GM12878 (cell line): ENCODE measurements at regions not wholly inside any gene's neighbourhood (a gene's known extent, or its start where the extent isn't known, plus 50 kb on each side); places are given as distances from the start of the nearest gene placed in this dataset.

Source experiments
- ASH2L ChIP-seq: fragments of 300-600, 200-600 bp; sonication (generic); IDR thresholded peaks from 2 replicates; pipeline ENCODE4 v1.6.1; 2017; ENCODE audit warnings: low read depth, mild to moderate bottlenecking, borderline replicate concordance
- CREB1 ChIP-seq: IDR thresholded peaks from 2 replicates; pipeline ENCODE4 v1.6.1; 2012; ENCODE audit warnings: low read depth, mild to moderate bottlenecking, inconsistent platforms
- EP300 ChIP-seq, 2 experiments: fragments of 150-350 bp in 1 of 2; IDR thresholded peaks; 2 replicates each; pipeline ENCODE4 v1.6.1; 2011 to 2012; ENCODE audit warnings: low read depth in 2 of 2, low read length in 2 of 2, borderline replicate concordance in 1 of 2, improper control_type of control experiment in 1 of 2, inconsistent platforms in 1 of 2; ENCODE audit not compliant: control insufficient read depth in 1 of 2
- HCFC1 ChIP-seq: fragments of 150-350 bp; IDR thresholded peaks from 2 replicates; pipeline ENCODE4 v1.6.1; 2014; ENCODE audit warnings: low read length
- HDAC6 ChIP-seq: fragments of 200-600 bp; sonication (generic); IDR thresholded peaks from one replicate; pipeline ENCODE4 v1.8.0; 2017; ENCODE audit warnings: antibody characterized with exemption; ENCODE audit not compliant: unreplicated experiment
- IKZF1 ChIP-seq: fragments of 450-650 bp; conservative IDR thresholded peaks from 2 replicates; pipeline ENCODE4 v1.6.1; 2017; ENCODE audit warnings: antibody characterized with exemption, mild to moderate bottlenecking
- MXI1 ChIP-seq: fragments of 150-350 bp; IDR thresholded peaks from 2 replicates; pipeline ENCODE4 v1.6.1; 2011; ENCODE audit warnings: low read depth, mild to moderate bottlenecking, inconsistent platforms, low read length, improper control_type of control experiment
- NR2C1 ChIP-seq: fragments of 450-650 bp; IDR thresholded peaks from 2 replicates; pipeline ENCODE4 v1.6.1; 2017; ENCODE audit warnings: antibody characterized with exemption, mild to moderate bottlenecking, moderate library complexity
- NR2F1 ChIP-seq: fragments of 450-650 bp; conservative IDR thresholded peaks from 2 replicates; pipeline ENCODE4 v1.6.1; 2017; ENCODE audit warnings: mild to moderate bottlenecking
- PAX5 ChIP-seq: IDR thresholded peaks from 2 replicates; pipeline ENCODE4 v1.6.1; 2011; ENCODE audit warnings: low read depth, low read length, borderline replicate concordance
- RUNX3 ChIP-seq: IDR thresholded peaks from 2 replicates; pipeline ENCODE4 v1.6.1; 2012; ENCODE audit warnings: low read length, inconsistent platforms
- SMAD1 ChIP-seq: fragments of 450-650 bp; IDR thresholded peaks from 2 replicates; pipeline ENCODE4 v1.6.1; 2018; ENCODE audit warnings: mild to moderate bottlenecking, low read depth; ENCODE audit not compliant: partially characterized antibody
- SMAD5 ChIP-seq: IDR thresholded peaks from 2 replicates; pipeline ENCODE4 v1.6.1; 2016; ENCODE audit warnings: antibody characterized with exemption, low read depth
- WRNIP1 ChIP-seq: IDR thresholded peaks from 2 replicates; pipeline ENCODE4 v1.6.1; 2011; ENCODE audit warnings: low read depth, low read length, improper control_type of control experiment, borderline replicate concordance
- YBX1 ChIP-seq: fragments of 450-650 bp; IDR thresholded peaks from 2 replicates; pipeline ENCODE4 v1.6.1; 2016; ENCODE audit warnings: antibody characterized with exemption
- ZBED1 ChIP-seq: IDR thresholded peaks from 2 replicates; pipeline ENCODE4 v1.6.1; 2016; ENCODE audit warnings: borderline replicate concordance
- ZNF274 ChIP-seq: IDR thresholded peaks from one replicate; pipeline ENCODE4 v1.8.0; 2011; ENCODE audit not compliant: insufficient read length, insufficient read depth
- TF ChIP-seq, protein P1 (sequence below): fragments of 450-650 bp; IDR thresholded peaks from 2 replicates; pipeline ENCODE4 v1.6.1; 2018; ENCODE audit warnings: borderline replicate concordance, mild to moderate bottlenecking; ENCODE audit not compliant: partially characterized antibody
- TF ChIP-seq, protein P2 (sequence below): fragments of 450-650 bp; IDR thresholded peaks from 2 replicates; pipeline ENCODE4 v1.6.1; 2014; ENCODE audit warnings: mild to moderate bottlenecking
- TF ChIP-seq, protein P3 (sequence below): fragments of 450-650 bp; IDR thresholded peaks from 2 replicates; pipeline ENCODE4 v1.6.1; 2017; ENCODE audit warnings: mild to moderate bottlenecking, low read depth, inconsistent platforms; ENCODE audit not compliant: poor library complexity, severe bottlenecking
- TF ChIP-seq, protein P4 (sequence below): fragments of 450-650 bp; IDR thresholded peaks from 2 replicates; pipeline ENCODE4 v1.6.1; 2017; ENCODE audit warnings: antibody characterized with exemption, mild to moderate bottlenecking, moderate library complexity
- TF ChIP-seq, protein P5 (sequence below): IDR thresholded peaks from 2 replicates; pipeline ENCODE4 v1.6.1; 2011; ENCODE audit warnings: borderline replicate concordance, low read depth, mild to moderate bottlenecking, moderate library complexity, low read length; ENCODE audit not compliant: insufficient read depth, poor library complexity, severe bottlenecking

DNA sequence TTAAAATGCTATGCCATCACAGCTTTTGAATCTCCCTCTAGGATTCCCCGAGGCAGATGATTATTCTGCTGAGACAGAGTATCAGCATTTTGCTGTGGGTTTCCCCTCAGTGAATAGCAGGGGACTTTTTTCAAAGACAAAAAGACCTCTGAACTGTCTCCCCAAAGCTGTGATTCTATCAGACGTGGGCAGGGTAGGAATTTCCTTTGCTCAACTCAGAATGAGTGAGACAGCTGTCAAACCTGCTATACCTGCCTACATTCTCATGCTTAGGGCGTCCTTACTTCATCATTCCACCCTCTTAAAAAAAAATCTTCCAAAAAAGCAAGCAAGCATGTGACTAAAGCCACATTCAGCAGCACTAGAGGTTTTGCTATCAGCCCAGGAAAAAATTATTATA lies 147.6 kb upstream of the FAM83B start (continued):
- TF ChIP-seq, protein P1, sequence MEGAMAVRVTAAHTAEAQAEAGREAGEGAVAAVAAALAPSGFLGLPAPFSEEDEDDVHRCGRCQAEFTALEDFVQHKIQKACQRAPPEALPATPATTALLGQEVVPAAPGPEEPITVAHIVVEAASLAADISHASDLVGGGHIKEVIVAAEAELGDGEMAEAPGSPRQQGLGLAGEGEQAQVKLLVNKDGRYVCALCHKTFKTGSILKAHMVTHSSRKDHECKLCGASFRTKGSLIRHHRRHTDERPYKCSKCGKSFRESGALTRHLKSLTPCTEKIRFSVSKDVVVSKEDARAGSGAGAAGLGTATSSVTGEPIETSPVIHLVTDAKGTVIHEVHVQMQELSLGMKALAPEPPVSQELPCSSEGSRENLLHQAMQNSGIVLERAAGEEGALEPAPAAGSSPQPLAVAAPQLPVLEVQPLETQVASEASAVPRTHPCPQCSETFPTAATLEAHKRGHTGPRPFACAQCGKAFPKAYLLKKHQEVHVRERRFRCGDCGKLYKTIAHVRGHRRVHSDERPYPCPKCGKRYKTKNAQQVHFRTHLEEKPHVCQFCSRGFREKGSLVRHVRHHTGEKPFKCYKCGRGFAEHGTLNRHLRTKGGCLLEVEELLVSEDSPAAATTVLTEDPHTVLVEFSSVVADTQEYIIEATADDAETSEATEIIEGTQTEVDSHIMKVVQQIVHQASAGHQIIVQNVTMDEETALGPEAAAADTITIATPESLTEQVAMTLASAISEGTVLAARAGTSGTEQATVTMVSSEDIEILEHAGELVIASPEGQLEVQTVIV: no peak
- TF ChIP-seq, protein P2, sequence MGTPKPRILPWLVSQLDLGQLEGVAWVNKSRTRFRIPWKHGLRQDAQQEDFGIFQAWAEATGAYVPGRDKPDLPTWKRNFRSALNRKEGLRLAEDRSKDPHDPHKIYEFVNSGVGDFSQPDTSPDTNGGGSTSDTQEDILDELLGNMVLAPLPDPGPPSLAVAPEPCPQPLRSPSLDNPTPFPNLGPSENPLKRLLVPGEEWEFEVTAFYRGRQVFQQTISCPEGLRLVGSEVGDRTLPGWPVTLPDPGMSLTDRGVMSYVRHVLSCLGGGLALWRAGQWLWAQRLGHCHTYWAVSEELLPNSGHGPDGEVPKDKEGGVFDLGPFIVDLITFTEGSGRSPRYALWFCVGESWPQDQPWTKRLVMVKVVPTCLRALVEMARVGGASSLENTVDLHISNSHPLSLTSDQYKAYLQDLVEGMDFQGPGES: no peak
- TF ChIP-seq NR2C1 (peak; percentile 33; the same call in 1 of the 2 replicates), HCFC1 (no peak), YBX1 (no peak), ASH2L (no peak), ZBED1 (no peak), RUNX3 (peak; percentile 17; the same call in 1 of the 2 replicates), MXI1 (0 out of 2 replicates have a peak, but pooled peaks have one; percentile 16), SMAD5 (no peak), ZNF274 (no peak), EP300 (IDR thresholded peaks at IDR 0.05; ENCODE audit: borderline replicate concordance in 1 of 2, control insufficient read depth in 1 of 2, low read depth in 2 of 2, low read length in 2 of 2) (0 out of 4 replicates have a peak, but pooled peaks of 1 of the 2 experiments have one; percentile 10), SMAD1 (no peak), IKZF1 (peak; percentile 45), CREB1 (peak; percentile 34; the same call in 1 of the 2 replicates), PAX5 (no peak), HDAC6 (no peak), WRNIP1 (no peak), NR2F1 (peak; percentile 41; the same call in 1 of the 2 replicates)
- TF ChIP-seq, protein P3, sequence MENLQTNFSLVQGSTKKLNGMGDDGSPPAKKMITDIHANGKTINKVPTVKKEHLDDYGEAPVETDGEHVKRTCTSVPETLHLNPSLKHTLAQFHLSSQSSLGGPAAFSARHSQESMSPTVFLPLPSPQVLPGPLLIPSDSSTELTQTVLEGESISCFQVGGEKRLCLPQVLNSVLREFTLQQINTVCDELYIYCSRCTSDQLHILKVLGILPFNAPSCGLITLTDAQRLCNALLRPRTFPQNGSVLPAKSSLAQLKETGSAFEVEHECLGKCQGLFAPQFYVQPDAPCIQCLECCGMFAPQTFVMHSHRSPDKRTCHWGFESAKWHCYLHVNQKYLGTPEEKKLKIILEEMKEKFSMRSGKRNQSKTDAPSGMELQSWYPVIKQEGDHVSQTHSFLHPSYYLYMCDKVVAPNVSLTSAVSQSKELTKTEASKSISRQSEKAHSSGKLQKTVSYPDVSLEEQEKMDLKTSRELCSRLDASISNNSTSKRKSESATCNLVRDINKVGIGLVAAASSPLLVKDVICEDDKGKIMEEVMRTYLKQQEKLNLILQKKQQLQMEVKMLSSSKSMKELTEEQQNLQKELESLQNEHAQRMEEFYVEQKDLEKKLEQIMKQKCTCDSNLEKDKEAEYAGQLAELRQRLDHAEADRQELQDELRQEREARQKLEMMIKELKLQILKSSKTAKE: peak; percentile 17
- TF ChIP-seq, protein P4, sequence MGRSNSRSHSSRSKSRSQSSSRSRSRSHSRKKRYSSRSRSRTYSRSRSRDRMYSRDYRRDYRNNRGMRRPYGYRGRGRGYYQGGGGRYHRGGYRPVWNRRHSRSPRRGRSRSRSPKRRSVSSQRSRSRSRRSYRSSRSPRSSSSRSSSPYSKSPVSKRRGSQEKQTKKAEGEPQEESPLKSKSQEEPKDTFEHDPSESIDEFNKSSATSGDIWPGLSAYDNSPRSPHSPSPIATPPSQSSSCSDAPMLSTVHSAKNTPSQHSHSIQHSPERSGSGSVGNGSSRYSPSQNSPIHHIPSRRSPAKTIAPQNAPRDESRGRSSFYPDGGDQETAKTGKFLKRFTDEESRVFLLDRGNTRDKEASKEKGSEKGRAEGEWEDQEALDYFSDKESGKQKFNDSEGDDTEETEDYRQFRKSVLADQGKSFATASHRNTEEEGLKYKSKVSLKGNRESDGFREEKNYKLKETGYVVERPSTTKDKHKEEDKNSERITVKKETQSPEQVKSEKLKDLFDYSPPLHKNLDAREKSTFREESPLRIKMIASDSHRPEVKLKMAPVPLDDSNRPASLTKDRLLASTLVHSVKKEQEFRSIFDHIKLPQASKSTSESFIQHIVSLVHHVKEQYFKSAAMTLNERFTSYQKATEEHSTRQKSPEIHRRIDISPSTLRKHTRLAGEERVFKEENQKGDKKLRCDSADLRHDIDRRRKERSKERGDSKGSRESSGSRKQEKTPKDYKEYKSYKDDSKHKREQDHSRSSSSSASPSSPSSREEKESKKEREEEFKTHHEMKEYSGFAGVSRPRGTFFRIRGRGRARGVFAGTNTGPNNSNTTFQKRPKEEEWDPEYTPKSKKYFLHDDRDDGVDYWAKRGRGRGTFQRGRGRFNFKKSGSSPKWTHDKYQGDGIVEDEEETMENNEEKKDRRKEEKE: no peak
- TF ChIP-seq, protein P5, sequence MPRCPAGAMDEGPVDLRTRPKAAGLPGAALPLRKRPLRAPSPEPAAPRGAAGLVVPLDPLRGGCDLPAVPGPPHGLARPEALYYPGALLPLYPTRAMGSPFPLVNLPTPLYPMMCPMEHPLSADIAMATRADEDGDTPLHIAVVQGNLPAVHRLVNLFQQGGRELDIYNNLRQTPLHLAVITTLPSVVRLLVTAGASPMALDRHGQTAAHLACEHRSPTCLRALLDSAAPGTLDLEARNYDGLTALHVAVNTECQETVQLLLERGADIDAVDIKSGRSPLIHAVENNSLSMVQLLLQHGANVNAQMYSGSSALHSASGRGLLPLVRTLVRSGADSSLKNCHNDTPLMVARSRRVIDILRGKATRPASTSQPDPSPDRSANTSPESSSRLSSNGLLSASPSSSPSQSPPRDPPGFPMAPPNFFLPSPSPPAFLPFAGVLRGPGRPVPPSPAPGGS: no peak
